Keratinocyte (primary cell): ENCODE measurements at regions not wholly inside any gene's neighbourhood (a gene's known extent, or its start where the extent isn't known, plus 50 kb on each side); places are given as distances from the start of the nearest gene placed in this dataset.

ENCODE experiments used
- DNase-seq: peaks from one replicate; pipeline ENCODE4 v3.0.0-alpha.2; 2011; ENCODE audit warnings: low read depth, missing footprints, low spot score
- FAIRE-seq: peaks from 2 replicates; lab custom pipeline; 2011; peaks lifted over from hg19 to GRCh38; lab: Jason Lieb, UNC
- H2AFZ ChIP-seq: 2 replicates; pipeline ENCODE4 v1.6.0; 2012; ENCODE audit warnings: low read length, control low read depth, inconsistent platforms; ENCODE audit not compliant: control insufficient read depth
- H3K27ac ChIP-seq: 2 replicates; pipeline ENCODE4 v1.5.1; 2011; ENCODE audit warnings: low read length; ENCODE audit not compliant: control insufficient read depth, insufficient read depth
- H3K27me3 ChIP-seq: 3 replicates; pipeline ENCODE4 v1.6.0; 2011; ENCODE audit warnings: low read length; ENCODE audit not compliant: control insufficient read depth, insufficient read depth; ENCODE audit errors: extremely low read depth
- H3K36me3 ChIP-seq, 2 experiments: 2 replicates in 1 of 2; 3 replicates in 1 of 2; pipeline ENCODE4 v1.5.1; 2011; ENCODE audit warnings: low read length in 2 of 2, mild to moderate bottlenecking in 1 of 2; ENCODE audit not compliant: control insufficient read depth in 2 of 2, insufficient read depth in 2 of 2; ENCODE audit errors: extremely low read depth in 1 of 2
- H3K4me1 ChIP-seq: 3 replicates; pipeline ENCODE4 v1.5.1; 2011; ENCODE audit warnings: low read length; ENCODE audit not compliant: control insufficient read depth, insufficient read depth; ENCODE audit errors: extremely low read depth
- H3K4me2 ChIP-seq: 3 replicates; pipeline ENCODE4 v1.6.0; 2011; ENCODE audit warnings: low read depth, low read length; ENCODE audit not compliant: control insufficient read depth, insufficient read depth; ENCODE audit errors: extremely low read depth
- H3K4me3 ChIP-seq, 3 experiments: fragments of 200-600 bp in 1 of 3; sonication (generic) in 1 of 3; 2 replicates in 2 of 3; 3 replicates in 1 of 3; pipeline ENCODE4 v1.5.1; 2011 to 2016; ENCODE audit warnings: low read length in 3 of 3, mild to moderate bottlenecking in 3 of 3, control low read depth in 2 of 3, inconsistent platforms in 1 of 3, low read depth in 1 of 3, mixed read lengths in 1 of 3, mixed run types in 1 of 3, moderate library complexity in 1 of 3; ENCODE audit not compliant: control insufficient read depth in 2 of 3, insufficient read depth in 2 of 3; ENCODE audit errors: extremely low read depth in 1 of 3
- H3K79me2 ChIP-seq: 2 replicates; pipeline ENCODE4 v1.6.0; 2012; ENCODE audit warnings: low read length; ENCODE audit not compliant: control insufficient read depth, insufficient read depth
- H3K9ac ChIP-seq: 3 replicates; pipeline ENCODE4 v1.6.0; 2011; ENCODE audit warnings: low read length; ENCODE audit not compliant: control insufficient read depth, insufficient read depth; ENCODE audit errors: extremely low read depth
- H3K9me1 ChIP-seq: 3 replicates; pipeline ENCODE4 v1.6.0; 2011; ENCODE audit warnings: low read length; ENCODE audit not compliant: control insufficient read depth, insufficient read depth; ENCODE audit errors: extremely low read depth
- H3K9me3 ChIP-seq: 2 replicates; pipeline ENCODE4 v1.5.1; 2012; ENCODE audit warnings: low read depth, low read length; ENCODE audit not compliant: control insufficient read depth
- H4K20me1 ChIP-seq: 3 replicates; pipeline ENCODE4 v1.6.0; 2011; ENCODE audit warnings: low read length; ENCODE audit not compliant: control insufficient read depth, insufficient read depth; ENCODE audit errors: extremely low read depth
- CTCF ChIP-seq, 3 experiments: IDR thresholded peaks in 1 of 3; conservative IDR thresholded peaks in 1 of 3; optimal IDR thresholded peaks in 1 of 3; 2 replicates in 2 of 3; 3 replicates in 1 of 3; pipeline versions ENCODE3 to v1.5.1; 2011; ENCODE audit warnings: low read length in 3 of 3, mild to moderate bottlenecking in 3 of 3, moderate library complexity in 2 of 3, control low read depth in 1 of 3, inconsistent platforms in 1 of 3; ENCODE audit not compliant: insufficient read depth in 2 of 3; ENCODE audit errors: extremely low read depth in 1 of 3
- EZH2 ChIP-seq: IDR thresholded peaks from one replicate; pipeline ENCODE4 v1.6.1; 2012; ENCODE audit warnings: inconsistent platforms, mild to moderate bottlenecking, low read length, moderate library complexity
- dilution Hi-C: fragments of 300-500 bp; cut with MboI; formaldehyde crosslinking; loops from one replicate; pipeline ENCODE4 v1.7.0; 2020; ENCODE audit warnings: low sequenced_read_pairs; ENCODE audit not compliant: extremely low pct_ligation_motif_present

- FAIRE-seq: no peak
- TF ChIP-seq EZH2 (no peak), CTCF (optimal IDR thresholded peaks at IDR 0.05 in 1 of 3, IDR thresholded peaks at IDR 0.05 in 1 of 3, conservative IDR thresholded peaks at IDR 0.05 in 1 of 3; ENCODE audit: extremely low read depth in 1 of 3, insufficient read depth in 2 of 3, low read length in 3 of 3) (no peak)
- no peak overlapping the region for H3K9ac ChIP-seq
- H2AFZ ChIP-seq: no peak overlapping the region
- dilution Hi-C loops: no loop called here
- no peak overlapping the region for H3K4me2 ChIP-seq
- H3K9me1 ChIP-seq: no peaks in the 10 kb centered on the region
- no peaks in the 10 kb centered on the region for H4K20me1 ChIP-seq
- no peaks in the 10 kb centered on the region for H3K27me3 ChIP-seq
- H3K4me3 ChIP-seq: no peak overlapping the region
- peaks cover 13% of the 10 kb centered on the region for H3K9me3 ChIP-seq
- DNase-seq: no peak
- H3K79me2 ChIP-seq: no peaks in the 10 kb centered on the region
- H3K27ac ChIP-seq: no peak overlapping the region
- H3K36me3 ChIP-seq: no peaks in the 10 kb centered on the region
- H3K4me1 ChIP-seq: no peaks in the 10 kb centered on the region
Observed at GRCh38 chr2:5510082-5510481, 182.1 kb upstream of the SOX11 start.

GRCh38 chr2:5515693-5516092 is 176.5 kb upstream of the SOX11 start:
- TF ChIP-seq CTCF (optimal IDR thresholded peaks at IDR 0.05 in 1 of 3, IDR thresholded peaks at IDR 0.05 in 1 of 3, conservative IDR thresholded peaks at IDR 0.05 in 1 of 3; ENCODE audit: extremely low read depth in 1 of 3, insufficient read depth in 2 of 3, low read length in 3 of 3) (no peak), EZH2 (no peak)
- DNase-seq (no peak), FAIRE-seq (no peak)
- Histone ChIP-seq H3K9ac (no peak overlapping the region), H3K79me2 (no peaks in the 10 kb centered on the region), H3K9me1 (no peaks in the 10 kb centered on the region), H3K4me2 (no peak overlapping the region), H3K4me1 (no peaks in the 10 kb centered on the region), H3K27ac (no peak overlapping the region), H3K9me3 (peaks cover 6% of the 10 kb centered on the region), H3K36me3 (no peaks in the 10 kb centered on the region), H3K4me3 (no peak overlapping the region), H2AFZ (no peak overlapping the region), H4K20me1 (no peaks in the 10 kb centered on the region), H3K27me3 (no peaks in the 10 kb centered on the region)
- dilution Hi-C loops: no loop called here
